GM21515 (cell line): ENCODE measurements at regions not wholly inside any gene's neighbourhood (a gene's known extent, or its start where the extent isn't known, plus 50 kb on each side); places are given as distances from the start of the nearest gene placed in this dataset.

Experiments used
- ATAC-seq: cut with Tn5 transposase; IDR thresholded peaks from one replicate; pipeline ENCODE4 v1.9.1; 2021; ENCODE audit not compliant: unreplicated experiment

GRCh38 chr20:11270566-11270965 lies 596.8 kb upstream of the JAG1 start:
- no peak for ATAC-seq

GRCh38 chr20:11271319-11271718 lies 597.5 kb upstream of the JAG1 start:
- ATAC-seq: no peak

DNA sequence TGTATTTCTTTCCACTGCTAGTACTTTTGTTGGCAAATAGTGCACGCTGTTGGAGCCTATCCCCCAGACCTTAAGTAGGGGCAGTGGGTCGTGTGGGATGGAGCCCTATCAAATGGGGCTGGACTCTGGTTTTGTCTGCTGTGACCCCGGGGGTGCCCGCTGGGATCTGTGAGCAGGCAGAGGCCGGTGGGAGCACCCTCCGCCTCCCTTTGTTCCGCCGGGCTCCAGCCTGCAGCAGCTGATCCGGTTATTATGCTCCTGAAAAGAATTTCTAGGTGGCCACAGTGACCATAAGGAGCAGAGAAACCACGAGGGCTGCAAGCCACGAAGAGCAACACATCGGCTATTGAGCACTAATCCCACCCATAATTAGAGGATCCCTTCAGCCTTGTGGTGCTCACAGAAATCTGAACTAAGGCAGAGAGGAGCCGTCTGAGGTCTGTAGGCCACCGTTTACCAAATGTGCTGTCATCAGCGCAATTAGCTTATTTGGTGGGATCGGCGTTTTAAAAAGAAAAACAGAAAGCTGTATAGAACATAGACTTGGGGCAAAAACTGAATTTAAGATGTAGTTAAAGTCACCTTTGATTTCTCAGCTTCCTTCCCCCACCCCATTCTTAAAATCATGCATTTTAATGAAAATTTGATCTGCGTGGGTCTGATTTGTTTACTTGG lies 598.3 kb upstream of the JAG1 start:
- ATAC-seq: no peak

DNA sequence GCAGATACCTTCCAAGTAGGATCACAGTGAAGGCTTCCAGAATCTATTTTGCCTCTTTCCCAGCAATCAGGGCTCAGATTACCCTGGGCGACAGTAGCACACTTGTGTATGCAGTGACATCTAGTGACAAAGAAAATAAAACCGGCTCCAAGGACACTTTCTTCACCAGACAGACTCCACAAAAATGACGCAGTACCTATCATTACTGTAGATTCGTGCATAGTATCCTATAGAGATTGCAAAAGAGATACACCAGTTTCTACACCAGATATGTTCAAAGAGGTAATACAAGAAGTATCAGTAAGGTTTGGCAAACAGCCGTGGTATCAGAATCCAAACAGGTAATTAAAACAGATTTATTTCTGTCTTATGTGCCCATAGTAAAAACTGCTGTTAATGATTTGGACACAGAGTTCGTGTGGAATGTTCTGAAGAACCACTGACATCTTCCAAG lies 600.4 kb upstream of the JAG1 start:
- ATAC-seq: no peak

- no peak for ATAC-seq
Measured at GRCh38 chr20:11275740-11276139, 601.9 kb upstream of the JAG1 start.

DNA sequence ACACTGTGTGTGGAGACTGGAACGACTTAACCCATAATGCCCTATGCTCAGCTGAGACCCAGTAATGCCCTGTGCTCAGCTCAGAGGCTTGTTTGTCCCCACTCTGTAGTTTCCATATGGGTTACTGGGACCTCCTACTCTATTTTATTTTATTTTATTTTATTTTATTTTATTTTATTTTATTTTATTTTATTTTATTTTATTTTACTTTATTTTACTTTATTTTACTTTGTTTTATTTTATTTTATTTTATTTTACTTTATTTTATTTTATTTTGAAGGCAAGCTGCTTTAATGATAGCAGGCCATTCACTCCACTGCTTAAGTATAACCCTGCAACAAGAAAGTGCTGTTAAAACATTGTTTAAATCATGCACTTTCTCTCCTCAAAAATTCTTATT lies 603.4 kb upstream of the JAG1 start:
- ATAC-seq: no peak

- ATAC-seq: no peak
Measured at GRCh38 chr20:11277858-11278257, 604.1 kb upstream of the JAG1 start.

GRCh38 chr20:11278461-11278860 lies 604.7 kb upstream of the JAG1 start:
- ATAC-seq: no peak

GRCh38 chr20:11281240-11281639 lies 607.4 kb upstream of the JAG1 start:
- ATAC-seq: no peak

DNA sequence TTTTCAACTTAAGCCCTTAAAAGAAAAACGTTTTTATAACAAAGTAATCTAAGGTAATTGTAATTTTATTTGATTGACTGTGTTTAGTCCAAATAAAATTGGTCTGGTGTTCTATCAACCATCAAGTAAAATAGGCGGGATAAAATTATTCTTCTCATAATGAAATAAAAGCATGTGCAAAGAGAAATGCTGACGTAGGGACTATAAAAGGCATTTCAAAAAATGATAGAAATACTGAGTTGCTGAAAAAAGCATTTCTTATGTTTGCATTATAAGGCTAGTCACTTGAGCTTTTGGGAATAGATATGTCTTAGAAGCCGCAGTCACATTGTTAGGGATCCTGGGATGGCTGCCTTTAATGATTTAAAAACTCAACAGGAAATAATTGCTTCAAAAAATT lies 608.0 kb upstream of the JAG1 start:
- no peak for ATAC-seq

GRCh38 chr20:11287126-11287525 lies 613.3 kb upstream of the JAG1 start:
- ATAC-seq: no peak

DNA sequence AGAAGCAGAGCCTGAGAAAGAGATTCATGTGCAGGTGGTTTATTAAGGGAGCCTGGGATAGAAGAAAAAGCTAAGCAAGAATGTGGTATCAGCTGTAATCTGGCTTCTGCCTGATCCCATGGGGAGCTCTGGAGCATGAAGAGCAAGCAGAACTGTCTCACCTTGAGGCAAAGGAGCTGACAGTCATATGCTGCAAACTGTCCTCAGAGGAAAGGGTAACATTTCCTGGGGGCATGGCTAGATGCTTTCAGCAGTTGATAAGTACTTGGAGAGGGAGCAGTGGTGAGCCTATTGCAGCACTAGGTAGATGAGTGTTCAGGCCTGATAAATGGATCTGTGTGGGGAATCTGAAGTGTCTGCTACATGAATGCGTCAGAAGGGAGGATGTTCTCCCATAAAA lies 621.5 kb upstream of the BTBD3 start:
- no peak for ATAC-seq

- ATAC-seq: no peak
Measured at GRCh38 chr20:11296951-11297350, 620.7 kb upstream of the BTBD3 start.

DNA sequence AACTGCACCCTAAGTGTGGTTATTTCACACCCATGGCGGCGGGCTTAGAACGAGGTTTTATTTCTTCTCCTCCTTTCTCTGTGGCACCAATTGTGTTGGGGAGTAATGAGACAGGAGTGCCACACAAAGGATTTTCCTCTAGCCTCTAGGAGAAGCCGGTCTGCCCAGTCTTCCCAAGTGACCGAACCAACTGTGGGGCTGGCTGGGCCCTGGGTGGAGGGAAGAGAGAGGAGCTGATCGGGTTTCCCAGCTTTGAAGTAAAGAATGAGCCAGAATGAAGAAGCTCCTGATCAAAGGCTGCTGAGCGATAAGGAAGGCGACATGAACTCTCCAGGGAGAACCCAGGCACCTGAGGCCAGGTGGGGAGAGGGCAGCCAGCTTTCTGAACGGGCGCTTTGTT lies 616.0 kb upstream of the BTBD3 start:
- no peak for ATAC-seq

- no peak for ATAC-seq
Measured at GRCh38 chr20:11302436-11302835, 615.3 kb upstream of the BTBD3 start.

DNA sequence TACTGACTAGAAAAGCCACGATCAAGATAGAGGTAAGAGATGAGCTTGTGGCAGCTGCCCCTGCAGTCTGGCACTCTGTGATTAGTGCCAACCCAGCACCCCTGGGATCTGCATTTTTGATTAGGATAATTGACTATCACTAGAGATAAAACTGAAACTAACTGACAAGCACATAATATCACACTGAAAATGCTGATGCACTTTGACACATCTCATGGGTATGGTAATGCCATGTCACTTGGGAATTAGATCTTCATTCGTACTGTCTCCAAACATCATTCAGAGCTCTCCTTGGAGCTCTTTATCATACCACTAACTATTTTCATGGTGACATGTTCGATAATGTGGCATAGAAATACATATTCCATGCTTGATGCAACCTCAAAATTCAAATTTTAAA lies 612.9 kb upstream of the BTBD3 start:
- no peak for ATAC-seq

GRCh38 chr20:11305406-11305805 lies 612.3 kb upstream of the BTBD3 start:
- ATAC-seq: no peak

- ATAC-seq: no peak
Measured at GRCh38 chr20:11311659-11312224, 606.0 kb upstream of the BTBD3 start.

- ATAC-seq: no peak
Measured at GRCh38 chr20:11315525-11315924, 602.2 kb upstream of the BTBD3 start.

GRCh38 chr20:11316244-11316643 lies 601.4 kb upstream of the BTBD3 start:
- ATAC-seq: no peak

DNA sequence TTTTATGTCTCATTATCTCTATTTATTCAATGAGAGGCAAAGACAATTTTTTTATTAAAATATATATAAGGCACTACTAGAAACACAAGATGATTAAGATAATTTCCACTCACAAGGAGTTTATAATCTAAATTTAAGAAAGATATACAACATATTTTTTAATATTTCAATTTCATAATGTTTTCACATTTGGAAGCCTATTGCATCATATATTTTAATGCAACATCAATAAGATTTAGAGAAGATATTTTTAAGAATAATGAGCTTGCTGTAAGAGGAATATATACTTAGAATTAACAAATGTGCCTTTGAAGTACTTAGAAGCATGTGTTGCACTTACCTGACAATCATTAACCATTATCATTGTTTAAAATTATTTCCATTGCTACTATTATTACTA lies 597.7 kb upstream of the BTBD3 start:
- no peak for ATAC-seq

GRCh38 chr20:11323816-11324215 lies 593.9 kb upstream of the BTBD3 start:
- no peak for ATAC-seq

- no peak for ATAC-seq
Measured at GRCh38 chr20:11324990-11325389, 592.7 kb upstream of the BTBD3 start.
